ENCODE measurements at regions not wholly inside any gene's neighbourhood (a gene's known extent, or its start where the extent isn't known, plus 50 kb on each side); places are given as distances from the start of the nearest gene placed in this dataset.

DNA sequence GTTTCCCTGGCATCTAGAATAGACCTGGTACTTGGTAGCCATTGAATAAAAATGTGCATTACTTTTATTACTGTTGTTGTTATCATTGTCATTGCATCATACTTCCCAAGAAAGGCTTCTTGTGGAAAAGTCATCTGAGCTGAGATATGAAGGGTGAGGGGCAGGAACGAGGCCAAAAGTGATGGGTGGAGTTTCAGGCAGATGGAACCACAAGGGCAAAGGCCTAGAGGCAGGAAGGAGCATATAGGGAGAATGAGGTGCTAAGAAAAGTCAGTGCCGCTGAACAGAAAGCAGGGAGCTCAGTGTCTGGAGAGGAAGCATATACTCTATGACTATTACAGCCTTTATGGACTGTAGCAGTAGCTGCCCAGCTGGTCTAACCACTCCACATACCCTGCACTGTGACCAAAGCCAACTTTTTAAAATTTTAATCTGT is 219.3 kb downstream of the SPP2 start:
- Histone ChIP-seq H4K20me1 (ENCODE audit: control insufficient read depth, insufficient read depth, low read depth, low read length) (no peaks in the 10 kb centered on the region), H3K79me2 (ENCODE audit: control insufficient read depth, low read length) (no peaks in the 10 kb centered on the region), H3K27me3 (ENCODE audit: control insufficient read depth, low read length) (peaks cover 11% of the 10 kb centered on the region; the same call in 1 of the 2 replicates), H3K9me2 (replicated peaks; ENCODE audit: control insufficient read depth, low read length) (no peaks in the 10 kb centered on the region), H3K27ac (ENCODE audit: low read depth, low read length) (no peak overlapping the region), H3K9me3 (ENCODE audit: control insufficient read depth, insufficient read depth, low read length) (no peaks in the 10 kb centered on the region), H3K36me3 (ENCODE audit: control insufficient read depth, low read length) (no peaks in the 10 kb centered on the region), H3K4me2 (ENCODE audit: low read length) (no peak overlapping the region), H3K4me1 (ENCODE audit: control insufficient read depth, low read length) (no peaks in the 10 kb centered on the region), H3F3A (ENCODE audit: control insufficient read depth, insufficient read depth) (no peaks in the 10 kb centered on the region), H3K4me3 (ENCODE audit: low read length) (no peak overlapping the region)
- TF ChIP-seq, protein P1, sequence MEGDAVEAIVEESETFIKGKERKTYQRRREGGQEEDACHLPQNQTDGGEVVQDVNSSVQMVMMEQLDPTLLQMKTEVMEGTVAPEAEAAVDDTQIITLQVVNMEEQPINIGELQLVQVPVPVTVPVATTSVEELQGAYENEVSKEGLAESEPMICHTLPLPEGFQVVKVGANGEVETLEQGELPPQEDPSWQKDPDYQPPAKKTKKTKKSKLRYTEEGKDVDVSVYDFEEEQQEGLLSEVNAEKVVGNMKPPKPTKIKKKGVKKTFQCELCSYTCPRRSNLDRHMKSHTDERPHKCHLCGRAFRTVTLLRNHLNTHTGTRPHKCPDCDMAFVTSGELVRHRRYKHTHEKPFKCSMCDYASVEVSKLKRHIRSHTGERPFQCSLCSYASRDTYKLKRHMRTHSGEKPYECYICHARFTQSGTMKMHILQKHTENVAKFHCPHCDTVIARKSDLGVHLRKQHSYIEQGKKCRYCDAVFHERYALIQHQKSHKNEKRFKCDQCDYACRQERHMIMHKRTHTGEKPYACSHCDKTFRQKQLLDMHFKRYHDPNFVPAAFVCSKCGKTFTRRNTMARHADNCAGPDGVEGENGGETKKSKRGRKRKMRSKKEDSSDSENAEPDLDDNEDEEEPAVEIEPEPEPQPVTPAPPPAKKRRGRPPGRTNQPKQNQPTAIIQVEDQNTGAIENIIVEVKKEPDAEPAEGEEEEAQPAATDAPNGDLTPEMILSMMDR (IDR thresholded peaks at IDR 0.05; ENCODE audit: low read depth, low read length, poor library complexity, severe bottlenecking), result no peak
- no peak for TF ChIP-seq EZH2phosphoT487 (IDR thresholded peaks at IDR 0.05; ENCODE audit: borderline replicate concordance, low read length)

DNA sequence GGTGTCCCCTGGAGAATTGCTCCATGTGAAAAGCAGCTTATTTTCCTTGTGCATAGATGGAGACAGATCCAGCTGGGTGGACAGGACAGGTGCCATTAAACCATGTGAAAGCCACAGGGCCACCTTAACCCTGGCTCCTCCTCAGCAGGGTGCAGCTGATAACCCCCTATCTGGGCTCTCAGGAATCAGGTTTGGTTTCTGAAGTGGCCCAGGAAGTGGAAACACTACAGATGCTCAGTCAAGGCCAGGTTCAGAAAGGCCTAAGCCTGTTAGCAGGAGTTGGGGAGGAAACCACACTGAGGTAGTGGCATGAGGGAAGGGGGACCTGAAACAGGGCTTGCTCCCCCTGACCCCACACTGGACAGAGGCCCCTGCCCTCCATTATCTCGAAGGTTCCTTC is 217.0 kb downstream of the SPP2 start:
- Histone ChIP-seq H3K27ac (ENCODE audit: low read depth, low read length) (no peak overlapping the region), H3K4me2 (ENCODE audit: low read length) (no peak overlapping the region)

GRCh38 chr2:234266952-234267351 is 216.4 kb downstream of the SPP2 start:
- no peak for TF ChIP-seq EZH2phosphoT487 (IDR thresholded peaks at IDR 0.05; ENCODE audit: borderline replicate concordance, low read length)
- TF ChIP-seq, protein P1 (IDR thresholded peaks at IDR 0.05; ENCODE audit: low read depth, low read length, poor library complexity, severe bottlenecking), result no peak
- Histone ChIP-seq H3F3A (ENCODE audit: control insufficient read depth, insufficient read depth) (no peaks in the 10 kb centered on the region), H3K4me1 (ENCODE audit: control insufficient read depth, low read length) (no peaks in the 10 kb centered on the region), H3K9me3 (ENCODE audit: control insufficient read depth, insufficient read depth, low read length) (no peaks in the 10 kb centered on the region), H3K4me3 (ENCODE audit: low read length) (no peak overlapping the region), H3K79me2 (ENCODE audit: control insufficient read depth, low read length) (no peaks in the 10 kb centered on the region), H4K20me1 (ENCODE audit: control insufficient read depth, insufficient read depth, low read depth, low read length) (no peaks in the 10 kb centered on the region), H3K4me2 (ENCODE audit: low read length) (no peak overlapping the region), H3K27me3 (ENCODE audit: control insufficient read depth, low read length) (peaks cover 3% of the 10 kb centered on the region; the same call in 1 of the 2 replicates), H3K36me3 (ENCODE audit: control insufficient read depth, low read length) (no peaks in the 10 kb centered on the region), H3K27ac (ENCODE audit: low read depth, low read length) (no peak overlapping the region), H3K9me2 (replicated peaks; ENCODE audit: control insufficient read depth, low read length) (no peaks in the 10 kb centered on the region)

More for the DNA sequence above, 217.0 kb downstream of the SPP2 start:
- Histone ChIP-seq H3K36me3 (ENCODE audit: control insufficient read depth, low read length) (no peaks in the 10 kb centered on the region), H3K4me3 (ENCODE audit: low read length) (no peak overlapping the region), H3K79me2 (ENCODE audit: control insufficient read depth, low read length) (no peaks in the 10 kb centered on the region), H3K9me2 (replicated peaks; ENCODE audit: control insufficient read depth, low read length) (no peaks in the 10 kb centered on the region), H3K9me3 (ENCODE audit: control insufficient read depth, insufficient read depth, low read length) (no peaks in the 10 kb centered on the region), H3K4me1 (ENCODE audit: control insufficient read depth, low read length) (no peaks in the 10 kb centered on the region), H3K27me3 (ENCODE audit: control insufficient read depth, low read length) (peaks cover 7% of the 10 kb centered on the region; the same call in 1 of the 2 replicates), H3F3A (ENCODE audit: control insufficient read depth, insufficient read depth) (no peaks in the 10 kb centered on the region), H4K20me1 (ENCODE audit: control insufficient read depth, insufficient read depth, low read depth, low read length) (no peaks in the 10 kb centered on the region)
- TF ChIP-seq, protein P1 (IDR thresholded peaks at IDR 0.05; ENCODE audit: low read depth, low read length, poor library complexity, severe bottlenecking), result no peak
- TF ChIP-seq EZH2phosphoT487 (IDR thresholded peaks at IDR 0.05; ENCODE audit: borderline replicate concordance, low read length), result no peak
